Motor neuron (in vitro differentiated cells): ENCODE measurements at regions not wholly inside any gene's neighbourhood (a gene's known extent, or its start where the extent isn't known, plus 50 kb on each side); places are given as distances from the start of the nearest gene placed in this dataset.
A peak's percentile ranks its signal among the peaks of the same experiment; 100 is the strongest.

ENCODE experiments used
- ATAC-seq, 8 experiments: fragments of 200-7000 bp; cut with Tn5 transposase; replicated peaks in 6 of 8; 2 replicates each; pipeline ENCODE4 v1.8.0; 2021; ENCODE audit warnings: mild to moderate bottlenecking in 8 of 8, moderate library complexity in 8 of 8
- H3K27ac ChIP-seq, 2 donors: fragments of 250-450 bp; sonication (Bioruptor Pico); 2 replicates each; pipeline ENCODE4 v1.9.0; 2021; ENCODE audit warnings: antibody characterized with exemption in 2 of 2, mild to moderate bottlenecking in 2 of 2, moderate library complexity in 1 of 2
- H3K4me1 ChIP-seq, 2 donors: fragments of 250-450 bp; sonication (Bioruptor Pico); replicated peaks in 1 of 2; 2 replicates each; pipeline ENCODE4 v1.6.1; 2021; ENCODE audit warnings: antibody characterized with exemption in 2 of 2, mild to moderate bottlenecking in 2 of 2, moderate library complexity in 1 of 2
- H3K4me3 ChIP-seq, 5 donors: fragments of 250-450 bp; sonication (Bioruptor Pico); 2 replicates each; pipeline ENCODE4 v1.9.0; 2021; ENCODE audit warnings: antibody characterized with exemption in 5 of 5, mild to moderate bottlenecking in 5 of 5, moderate library complexity in 4 of 5
- WGBS, 10 experiments: fragments of 450-650 bp; shearing (Covaris generic); methylation state at CpG; one replicate each; pipeline ENCODE4 v1.0.0; 2022; 5-methylcytosine and 5-hydroxymethylcytosine counted together
- in situ Hi-C, 9 experiments: fragments of 400-800 bp; cut with MboI; loops; one replicate each; pipeline ENCODE4 v1.15.0; 2021; ENCODE audit warnings: low sequenced_read_pairs in 9 of 9, low pct_unique_long_range_greater_than_20kb in 2 of 9; ENCODE audit not compliant: unreplicated experiment in 9 of 9

- in situ Hi-C loops: no loop called here
- no peak for ATAC-seq
- no peak overlapping the region for H3K4me3 ChIP-seq
- H3K4me1 ChIP-seq: no peaks in the 10 kb centered on the region
- WGBS, 10 experiments: 30 to 87% (median 83%) methylated on average over 1 to 2 of the region's 2 CpGs
- no peak overlapping the region for H3K27ac ChIP-seq
Measured at GRCh38 chr13:76523740-76524340, 362.4 kb downstream of the KCTD12 start.

- peak in 4 of 8 experiments; percentile 53 to 99 (median 84) for ATAC-seq
- Histone ChIP-seq H3K4me1 (no peaks in the 10 kb centered on the region), H3K27ac (no peak overlapping the region), H3K4me3 (no peak overlapping the region)
- 61 to 100% (median 82%) methylated on average over 1 to 4 of the region's 4 CpGs for WGBS, 10 experiments
- in situ Hi-C loops: no loop called here
Measured at GRCh38 chr13:76522083-76522755, 364.0 kb downstream of the KCTD12 start.

GRCh38 chr13:76519685-76520084, 366.5 kb downstream of the KCTD12 start:
- no peak overlapping the region for H3K4me3 ChIP-seq
- H3K4me1 ChIP-seq: no peaks in the 10 kb centered on the region
- H3K27ac ChIP-seq: no peak overlapping the region
- in situ Hi-C loops: no loop called here
- WGBS, 10 experiments: 65 to 100% (median 80%) methylated on average over 1 to 7 of the region's 7 CpGs
- no peak for ATAC-seq

- ATAC-seq: peak in 2 of 8 experiments; percentile 34 to 52
- Histone ChIP-seq H3K27ac (no peak overlapping the region), H3K4me3 (no peak overlapping the region), H3K4me1 (no peaks in the 10 kb centered on the region)
- in situ Hi-C loops: no loop called here
Measured at GRCh38 chr13:76516586-76516985, 369.6 kb downstream of the KCTD12 start.

- in situ Hi-C loops: no loop called here
- Histone ChIP-seq H3K4me1 (no peaks in the 10 kb centered on the region), H3K27ac (no peak overlapping the region), H3K4me3 (no peak overlapping the region)
- WGBS, 10 experiments: 0 to 83% (median 27%) methylated on average over 1 of the region's 1 CpG; no CpG with 5 or more reads in 6 of the 10 experiments
- peak in 1 of 8 experiments; percentile 31 for ATAC-seq
Measured at GRCh38 chr13:76516013-76516412, 370.2 kb downstream of the KCTD12 start.

GRCh38 chr13:76512721-76513145, 373.5 kb downstream of the KCTD12 start:
- 50 to 100% (median 82%) methylated on average over 1 of the region's 1 CpG; no CpG with 5 or more reads in 2 of the 10 experiments for WGBS, 10 experiments
- in situ Hi-C loops: no loop called here
- peak in 3 of 8 experiments; percentile 49 to 69 (median 66) for ATAC-seq
- Histone ChIP-seq H3K4me3 (no peak overlapping the region), H3K4me1 (no peaks in the 10 kb centered on the region), H3K27ac (no peak overlapping the region)

- Histone ChIP-seq H3K27ac (no peak overlapping the region), H3K4me3 (no peak overlapping the region), H3K4me1 (peaks cover 0 to 4% of the 10 kb centered on the region in 2 donors)
- 0 to 100% (median 37%) methylated on average over 1 to 3 of the region's 3 CpGs; no CpG with 5 or more reads in 1 of the 10 experiments for WGBS, 10 experiments
- in situ Hi-C loops: no loop called here
- no peak for ATAC-seq
Measured at GRCh38 chr13:76505437-76505836, 380.8 kb downstream of the KCTD12 start.

- Histone ChIP-seq H3K4me1 (peaks cover 0 to 4% of the 10 kb centered on the region in 2 donors), H3K4me3 (no peak overlapping the region), H3K27ac (no peak overlapping the region)
- in situ Hi-C loops: no loop called here
- ATAC-seq: no peak
- 30 to 80% (median 53%) methylated on average over 2 to 5 of the region's 5 CpGs; no CpG with 5 or more reads in 3 of the 10 experiments for WGBS, 10 experiments
Measured at GRCh38 chr13:76503766-76504165, 382.4 kb downstream of the KCTD12 start.

GRCh38 chr13:76503291-76503690, 382.9 kb downstream of the KCTD12 start:
- ATAC-seq: no peak
- 67 to 100% (median 85%) methylated on average over 1 of the region's 1 CpG; no CpG with 5 or more reads in 4 of the 10 experiments for WGBS, 10 experiments
- Histone ChIP-seq H3K27ac (no peak overlapping the region), H3K4me1 (peaks cover 0 to 4% of the 10 kb centered on the region in 2 donors), H3K4me3 (no peak overlapping the region)
- in situ Hi-C loops: no loop called here

GRCh38 chr13:76500894-76501293, 385.3 kb downstream of the KCTD12 start:
- Histone ChIP-seq H3K27ac (no peak overlapping the region), H3K4me3 (no peak overlapping the region), H3K4me1 (peaks cover 0 to 4% of the 10 kb centered on the region in 2 donors)
- peak in 2 of 8 experiments; percentile 25 to 29 for ATAC-seq
- in situ Hi-C loops: no loop called here
- 0 to 10% (median 0%) methylated on average over 1 to 3 of the region's 3 CpGs; no CpG with 5 or more reads in 6 of the 10 experiments for WGBS, 10 experiments

- Histone ChIP-seq H3K4me1 (peaks cover 0 to 4% of the 10 kb centered on the region in 2 donors), H3K4me3 (no peak overlapping the region), H3K27ac (no peak overlapping the region)
- WGBS, 10 experiments: 0 to 100% (median 89%) methylated on average over 1 of the region's 1 CpG; no CpG with 5 or more reads in 3 of the 10 experiments
- in situ Hi-C loops: no loop called here
- ATAC-seq: no peak
Measured at GRCh38 chr13:76499891-76500290, 386.3 kb downstream of the KCTD12 start.

- ATAC-seq: peak in 2 of 8 experiments; percentile 24 to 27
- Histone ChIP-seq H3K4me1 (peaks cover 0 to 4% of the 10 kb centered on the region in 2 donors), H3K27ac (no peak overlapping the region), H3K4me3 (no peak overlapping the region)
- 9 to 71% (median 60%) methylated on average over 1 of the region's 1 CpG; no CpG with 5 or more reads in 1 of the 10 experiments for WGBS, 10 experiments
- in situ Hi-C loops: no loop called here
Measured at GRCh38 chr13:76489274-76489673, 396.9 kb downstream of the KCTD12 start.

GRCh38 chr13:76481738-76482137, 404.5 kb downstream of the KCTD12 start:
- in situ Hi-C loops: no loop called here
- 25 to 100% (median 84%) methylated on average over 1 to 2 of the region's 2 CpGs; no CpG with 5 or more reads in 4 of the 10 experiments for WGBS, 10 experiments
- ATAC-seq: no peak

More at GRCh38 chr13:76481738-76482137, 404.5 kb downstream of the KCTD12 start:
- H3K4me3 ChIP-seq: no peak overlapping the region
- no peaks in the 10 kb centered on the region for H3K4me1 ChIP-seq
- H3K27ac ChIP-seq: no peak overlapping the region
